Type B pancreatic cell (in vitro differentiated cells): ENCODE measurements at regions not wholly inside any gene's neighbourhood (a gene's known extent, or its start where the extent isn't known, plus 50 kb on each side); places are given as distances from the start of the nearest gene placed in this dataset.

Source experiments
- DNase-seq: peaks from one replicate; pipeline ENCODE4 v3.0.0; 2021; ENCODE audit warnings: mixed read lengths; ENCODE audit not compliant: unreplicated experiment; ENCODE audit errors: extremely low spot score
- H3K27ac Mint-ChIP-seq: 2 replicates; pipeline ENCODE4 v1.8.0; 2021; ENCODE audit warnings: mild to moderate bottlenecking, mixed read lengths
- H3K27me3 Mint-ChIP-seq: 2 replicates; pipeline ENCODE4 v1.8.0; 2021; ENCODE audit warnings: mixed read lengths
- H3K36me3 Mint-ChIP-seq: 2 replicates; pipeline ENCODE4 v1.8.0; 2021; ENCODE audit warnings: mixed read lengths
- H3K4me1 Mint-ChIP-seq: one replicate; pipeline ENCODE4 v1.8.0; 2021; ENCODE audit warnings: mixed read lengths; ENCODE audit not compliant: unreplicated experiment
- H3K4me3 Mint-ChIP-seq: 2 replicates; pipeline ENCODE4 v1.8.0; 2021; ENCODE audit warnings: mild to moderate bottlenecking, mixed read lengths
- H3K9me3 Mint-ChIP-seq: 2 replicates; pipeline ENCODE4 v1.8.0; 2021; ENCODE audit warnings: mixed read lengths
- TF ChIP-seq, protein P1 (sequence below): fragments of 200-600 bp; sonication (generic); conservative IDR thresholded peaks from 2 replicates; pipeline ENCODE4 v1.5.0; 2021; ENCODE audit warnings: antibody characterized with exemption, mild to moderate bottlenecking

- TF ChIP-seq, protein P1, sequence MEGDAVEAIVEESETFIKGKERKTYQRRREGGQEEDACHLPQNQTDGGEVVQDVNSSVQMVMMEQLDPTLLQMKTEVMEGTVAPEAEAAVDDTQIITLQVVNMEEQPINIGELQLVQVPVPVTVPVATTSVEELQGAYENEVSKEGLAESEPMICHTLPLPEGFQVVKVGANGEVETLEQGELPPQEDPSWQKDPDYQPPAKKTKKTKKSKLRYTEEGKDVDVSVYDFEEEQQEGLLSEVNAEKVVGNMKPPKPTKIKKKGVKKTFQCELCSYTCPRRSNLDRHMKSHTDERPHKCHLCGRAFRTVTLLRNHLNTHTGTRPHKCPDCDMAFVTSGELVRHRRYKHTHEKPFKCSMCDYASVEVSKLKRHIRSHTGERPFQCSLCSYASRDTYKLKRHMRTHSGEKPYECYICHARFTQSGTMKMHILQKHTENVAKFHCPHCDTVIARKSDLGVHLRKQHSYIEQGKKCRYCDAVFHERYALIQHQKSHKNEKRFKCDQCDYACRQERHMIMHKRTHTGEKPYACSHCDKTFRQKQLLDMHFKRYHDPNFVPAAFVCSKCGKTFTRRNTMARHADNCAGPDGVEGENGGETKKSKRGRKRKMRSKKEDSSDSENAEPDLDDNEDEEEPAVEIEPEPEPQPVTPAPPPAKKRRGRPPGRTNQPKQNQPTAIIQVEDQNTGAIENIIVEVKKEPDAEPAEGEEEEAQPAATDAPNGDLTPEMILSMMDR: no peak
- no peaks in the 10 kb centered on the region for H3K36me3 Mint-ChIP-seq
- no peak for DNase-seq
- no peak overlapping the region for H3K27ac Mint-ChIP-seq
- H3K27me3 Mint-ChIP-seq: no peaks in the 10 kb centered on the region
- no peaks in the 10 kb centered on the region for H3K9me3 Mint-ChIP-seq
- no peaks in the 10 kb centered on the region for H3K4me1 Mint-ChIP-seq
- no peak overlapping the region for H3K4me3 Mint-ChIP-seq
Observed at GRCh38 chr2:14872779-14873325, 240.3 kb downstream of the LRATD1 start.

DNA sequence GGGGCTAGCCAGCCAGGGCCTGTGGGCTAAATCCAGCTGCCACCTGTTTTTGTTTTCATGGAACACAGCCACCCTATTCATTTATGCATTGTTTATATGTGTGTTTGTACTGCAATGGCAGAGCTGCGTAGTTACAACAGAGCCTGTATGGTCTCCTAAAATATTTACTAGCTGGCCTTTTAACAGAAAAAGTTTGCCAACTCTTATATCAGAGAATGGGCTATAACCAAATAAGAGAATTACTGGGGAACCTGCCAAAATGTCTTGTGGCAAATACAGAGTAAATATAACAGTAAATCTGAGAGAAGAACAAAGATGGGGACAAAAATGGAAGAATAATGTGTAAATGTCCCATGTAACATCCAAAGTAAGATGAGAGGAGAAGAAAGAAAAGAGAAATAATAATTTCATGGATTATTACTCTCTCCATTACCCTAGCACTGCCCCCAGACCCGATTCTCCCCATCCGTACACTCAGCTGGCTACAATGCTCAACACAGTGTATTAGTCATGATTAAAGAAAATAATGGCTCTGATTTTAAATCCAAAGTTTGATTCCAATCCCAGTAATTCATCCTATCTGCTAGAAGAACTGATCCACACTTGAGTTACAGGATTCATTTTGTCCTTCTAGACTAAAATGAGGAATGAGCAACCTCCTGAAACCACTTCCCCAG is 249.3 kb downstream of the LRATD1 start:
- Mint-ChIP-seq H3K36me3 (no peaks in the 10 kb centered on the region), H3K4me3 (no peak overlapping the region), H3K27ac (no peak overlapping the region), H3K27me3 (no peaks in the 10 kb centered on the region), H3K9me3 (no peaks in the 10 kb centered on the region), H3K4me1 (no peaks in the 10 kb centered on the region)
- DNase-seq: no peak
- TF ChIP-seq, protein P1: no peak

DNA sequence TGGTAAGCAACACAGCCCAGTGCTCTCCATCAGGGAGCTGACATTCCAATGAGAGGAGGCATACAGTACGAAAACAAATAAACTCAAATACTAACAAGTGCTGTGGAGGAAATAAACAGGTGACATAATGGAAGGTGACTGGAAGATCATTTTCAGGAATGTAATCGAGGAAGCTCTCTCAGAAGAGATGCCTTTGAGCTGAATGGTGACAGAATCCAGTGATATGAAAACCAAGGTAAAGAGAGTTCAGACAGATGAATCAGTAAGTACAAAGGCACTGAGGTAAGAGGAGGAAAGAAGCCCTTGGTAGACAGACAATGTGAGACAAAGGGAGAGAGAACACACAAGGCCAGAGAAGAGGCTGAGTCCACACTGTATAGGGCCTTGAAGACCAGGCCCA is 252.1 kb downstream of the LRATD1 start:
- Mint-ChIP-seq H3K4me1 (no peaks in the 10 kb centered on the region), H3K27ac (no peak overlapping the region), H3K27me3 (no peaks in the 10 kb centered on the region), H3K36me3 (no peaks in the 10 kb centered on the region), H3K9me3 (no peaks in the 10 kb centered on the region), H3K4me3 (no peak overlapping the region)
- no peak for DNase-seq
- TF ChIP-seq, protein P1: no peak

DNA sequence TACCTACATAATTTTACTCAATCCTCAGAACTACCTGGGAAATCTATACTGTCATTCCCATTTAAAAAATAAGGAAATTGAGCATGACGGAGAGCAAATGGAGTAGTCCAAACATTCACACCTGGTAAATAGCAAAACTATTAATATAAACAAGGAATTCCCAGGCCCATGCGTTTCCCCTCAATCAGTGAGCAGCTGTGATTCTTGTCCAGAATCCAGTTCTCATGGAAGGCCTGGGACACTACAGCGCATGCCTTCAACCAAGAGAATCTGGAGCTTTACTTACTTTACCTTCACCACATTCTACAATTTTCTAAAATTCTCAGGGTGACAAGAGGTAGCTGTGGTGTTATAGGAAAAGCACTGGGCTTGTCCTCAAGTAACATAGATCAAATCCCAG is 259.0 kb downstream of the LRATD1 start:
- H3K4me1 Mint-ChIP-seq: no peaks in the 10 kb centered on the region

DNA sequence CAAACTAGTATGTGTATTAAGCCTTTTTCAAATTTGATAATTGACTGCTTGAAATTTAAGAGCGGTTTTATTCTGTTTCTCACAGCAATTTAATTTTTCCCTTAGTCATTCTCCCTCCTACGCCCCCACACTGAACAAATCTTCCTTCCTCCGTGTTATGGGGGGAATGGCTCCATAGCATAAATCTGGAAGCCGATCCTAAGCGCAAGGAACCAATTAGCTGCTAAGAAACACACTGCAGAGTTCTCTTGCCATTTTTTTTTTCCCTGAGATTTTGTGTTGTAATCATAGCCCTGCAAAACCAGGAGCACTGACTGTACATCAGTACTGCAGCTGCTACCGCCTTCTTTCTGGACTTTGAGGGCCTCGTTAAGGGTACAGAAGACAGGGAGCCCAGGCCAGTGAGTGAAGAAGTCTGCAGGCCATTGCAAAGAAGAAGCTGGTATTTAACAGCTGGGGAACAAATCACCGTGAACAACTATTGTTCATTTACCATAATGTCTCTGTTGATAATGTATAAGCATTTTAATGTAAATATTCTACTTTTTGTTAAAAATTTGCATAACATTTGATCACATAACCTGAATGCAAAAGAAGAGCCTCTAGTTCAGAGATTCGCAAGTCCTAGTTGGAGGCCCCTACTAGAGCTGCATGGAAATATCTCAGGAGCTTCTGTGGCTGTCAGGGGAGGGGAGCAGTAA is 264.0 kb downstream of the LRATD1 start:
- Mint-ChIP-seq H3K27ac (no peak overlapping the region), H3K9me3 (no peaks in the 10 kb centered on the region), H3K27me3 (no peaks in the 10 kb centered on the region), H3K4me1 (no peaks in the 10 kb centered on the region), H3K4me3 (no peak overlapping the region), H3K36me3 (no peaks in the 10 kb centered on the region)
- TF ChIP-seq, protein P1: no peak
- DNase-seq: no peak

More for the DNA sequence above, 259.0 kb downstream of the LRATD1 start:
- Mint-ChIP-seq H3K36me3 (no peaks in the 10 kb centered on the region), H3K9me3 (no peaks in the 10 kb centered on the region), H3K27ac (no peak overlapping the region), H3K27me3 (no peaks in the 10 kb centered on the region), H3K4me3 (no peak overlapping the region)
- no peak for DNase-seq
- TF ChIP-seq, protein P1: no peak
